ENCODE measurements at regions not wholly inside any gene's neighbourhood (a gene's known extent, or its start where the extent isn't known, plus 50 kb on each side); places are given as distances from the start of the nearest gene placed in this dataset.

DNA sequence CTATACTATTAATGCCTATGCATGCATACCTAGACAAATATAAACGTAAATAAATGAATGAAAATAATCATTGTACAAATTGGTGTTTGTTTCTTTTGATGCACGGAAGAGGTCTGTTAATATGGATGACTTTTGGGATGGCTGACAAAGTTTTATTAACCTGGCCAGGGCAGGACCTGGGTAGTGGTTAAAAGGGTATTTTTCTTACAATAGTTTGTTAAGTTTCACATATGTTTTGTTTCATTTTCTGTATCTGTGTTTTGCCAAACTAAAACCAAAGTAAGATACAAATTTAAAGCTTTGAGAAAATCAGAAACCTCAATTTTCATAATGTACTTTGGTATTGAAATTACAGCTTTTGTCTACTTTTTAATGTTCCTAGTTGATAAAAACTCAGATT is 222.7 kb upstream of the OLFM3 start:
- no peak for TF ChIP-seq POLR2A (IDR thresholded peaks at IDR 0.05)
- TF ChIP-seq, protein P1, sequence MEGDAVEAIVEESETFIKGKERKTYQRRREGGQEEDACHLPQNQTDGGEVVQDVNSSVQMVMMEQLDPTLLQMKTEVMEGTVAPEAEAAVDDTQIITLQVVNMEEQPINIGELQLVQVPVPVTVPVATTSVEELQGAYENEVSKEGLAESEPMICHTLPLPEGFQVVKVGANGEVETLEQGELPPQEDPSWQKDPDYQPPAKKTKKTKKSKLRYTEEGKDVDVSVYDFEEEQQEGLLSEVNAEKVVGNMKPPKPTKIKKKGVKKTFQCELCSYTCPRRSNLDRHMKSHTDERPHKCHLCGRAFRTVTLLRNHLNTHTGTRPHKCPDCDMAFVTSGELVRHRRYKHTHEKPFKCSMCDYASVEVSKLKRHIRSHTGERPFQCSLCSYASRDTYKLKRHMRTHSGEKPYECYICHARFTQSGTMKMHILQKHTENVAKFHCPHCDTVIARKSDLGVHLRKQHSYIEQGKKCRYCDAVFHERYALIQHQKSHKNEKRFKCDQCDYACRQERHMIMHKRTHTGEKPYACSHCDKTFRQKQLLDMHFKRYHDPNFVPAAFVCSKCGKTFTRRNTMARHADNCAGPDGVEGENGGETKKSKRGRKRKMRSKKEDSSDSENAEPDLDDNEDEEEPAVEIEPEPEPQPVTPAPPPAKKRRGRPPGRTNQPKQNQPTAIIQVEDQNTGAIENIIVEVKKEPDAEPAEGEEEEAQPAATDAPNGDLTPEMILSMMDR (IDR thresholded peaks at IDR 0.05): no peak
- no peak for TF ChIP-seq EP300 (IDR thresholded peaks at IDR 0.05)

Data from tibial nerve (tissue), 4 donors.